Smooth muscle cell (in vitro differentiated cells): ENCODE measurements at regions not wholly inside any gene's neighbourhood (a gene's known extent, or its start where the extent isn't known, plus 50 kb on each side); places are given as distances from the start of the nearest gene placed in this dataset.
A peak's percentile ranks its signal among the peaks of the same experiment; 100 is the strongest.

ENCODE experiments used
- DNase-seq: peaks from one replicate; lab custom pipeline; 2025; ENCODE audit not compliant: unreplicated experiment; lab: John Stamatoyannopoulos, UW
- H2AFZ ChIP-seq: fragments of 200-600 bp; sonication (generic); 2 replicates; pipeline ENCODE4 v1.6.0; 2016; ENCODE audit warnings: antibody characterized with exemption, low read depth, mild to moderate bottlenecking
- H3F3A ChIP-seq: fragments of 200-600 bp; sonication (generic); 2 replicates; pipeline ENCODE4 v1.6.0; 2017; ENCODE audit warnings: antibody characterized with exemption, low read depth
- H3K27ac ChIP-seq: fragments of 200-600 bp; sonication (generic); 2 replicates; pipeline ENCODE4 v1.5.1; 2016; ENCODE audit warnings: low read depth, mild to moderate bottlenecking
- H3K27me3 ChIP-seq: fragments of 200-600 bp; sonication (generic); 2 replicates; pipeline ENCODE4 v1.6.1; 2016; ENCODE audit warnings: low read depth, mild to moderate bottlenecking
- H3K36me3 ChIP-seq: fragments of 200-600 bp; sonication (generic); 2 replicates; pipeline ENCODE4 v1.5.1; 2016; ENCODE audit warnings: low read depth
- H3K4me1 ChIP-seq: fragments of 200-600 bp; sonication (generic); 2 replicates; pipeline ENCODE4 v1.5.1; 2016; ENCODE audit warnings: low read depth
- H3K4me2 ChIP-seq: fragments of 200-600 bp; sonication (generic); 2 replicates; pipeline ENCODE4 v1.6.0; 2016; ENCODE audit warnings: mild to moderate bottlenecking
- H3K4me3 ChIP-seq: fragments of 200-600 bp; sonication (generic); 2 replicates; pipeline ENCODE4 v1.5.1; 2016; ENCODE audit warnings: mild to moderate bottlenecking
- H3K79me2 ChIP-seq: fragments of 200-600 bp; sonication (generic); 2 replicates; pipeline ENCODE4 v1.6.0; 2016; ENCODE audit warnings: low read depth, mild to moderate bottlenecking
- H3K9ac ChIP-seq: fragments of 200-600 bp; sonication (generic); 2 replicates; pipeline ENCODE4 v1.6.0; 2016; ENCODE audit warnings: low read depth
- H3K9me3 ChIP-seq: fragments of 200-600 bp; sonication (generic); replicated peaks from 2 replicates; pipeline ENCODE4 v1.5.1; 2016; ENCODE audit warnings: low read depth
- H4K20me1 ChIP-seq: fragments of 200-600 bp; sonication (generic); 2 replicates; pipeline ENCODE4 v1.6.0; 2016; ENCODE audit warnings: low read depth
- WGBS: methylation state at CpG from one replicate; pipeline ENCODE4 v1.1.7; 2016; ENCODE audit warnings: low lambda C conversion rate; 5-methylcytosine and 5-hydroxymethylcytosine counted together
- TF ChIP-seq, protein P1 (sequence below): fragments of 200-600 bp; sonication (generic); IDR thresholded peaks from 2 replicates; pipeline ENCODE4 v1.5.1; 2017; ENCODE audit warnings: borderline replicate concordance, mild to moderate bottlenecking, antibody characterized with exemption; ENCODE audit not compliant: insufficient read depth, poor library complexity, severe bottlenecking

DNA sequence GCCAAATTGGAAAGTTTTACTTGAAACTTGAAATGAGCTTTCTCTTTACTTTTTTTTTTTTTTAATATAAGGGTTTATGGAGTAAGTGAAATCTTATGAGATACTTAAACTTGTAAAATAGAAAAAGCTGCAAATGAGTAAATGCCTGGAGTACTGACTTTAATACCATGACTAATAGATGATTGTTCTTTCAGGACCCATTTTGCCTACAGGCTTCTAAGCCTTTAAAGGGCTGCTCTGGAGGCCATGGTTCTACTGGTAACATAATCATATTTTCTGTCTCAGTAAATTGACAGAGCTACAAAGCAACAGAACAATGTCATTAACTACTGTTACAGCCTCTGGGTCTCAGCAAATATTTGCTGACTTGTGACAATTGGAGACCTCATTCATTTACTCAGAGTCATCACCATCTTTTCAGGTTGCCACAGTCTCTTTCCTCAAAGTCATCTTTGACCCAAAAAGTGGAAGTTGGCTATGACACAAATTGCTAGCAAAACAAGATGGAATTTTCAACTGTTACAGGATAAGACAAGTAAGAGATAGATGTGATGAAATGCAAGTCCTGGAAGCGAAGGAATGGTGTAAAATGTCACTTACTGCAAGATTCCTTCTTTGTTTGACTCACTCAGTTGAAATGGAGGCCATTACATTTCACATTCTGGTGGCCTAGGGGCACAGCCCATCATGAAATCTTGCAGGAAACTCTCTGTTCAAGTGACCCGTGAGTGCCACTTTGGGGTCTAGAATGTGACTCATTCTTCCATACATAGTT is 132.7 kb downstream of the BTC start:
- Histone ChIP-seq H3K27ac (peak overlapping the region; percentile 90), H3K9ac (no peak overlapping the region), H3K36me3 (no peaks in the 10 kb centered on the region), H3K27me3 (no peaks in the 10 kb centered on the region), H3K4me2 (peak overlapping the region; percentile 6), H2AFZ (peak overlapping the region; percentile 61), H3K79me2 (no peaks in the 10 kb centered on the region), H3K4me3 (no peak overlapping the region), H4K20me1 (no peaks in the 10 kb centered on the region), H3F3A (peaks cover 16% of the 10 kb centered on the region), H3K4me1 (peaks cover 8% of the 10 kb centered on the region), H3K9me3 (no peaks in the 10 kb centered on the region)
- DNase-seq, result no peak
- WGBS, result 68% methylated on average over 2 of the region's 2 CpGs
- TF ChIP-seq, protein P1, sequence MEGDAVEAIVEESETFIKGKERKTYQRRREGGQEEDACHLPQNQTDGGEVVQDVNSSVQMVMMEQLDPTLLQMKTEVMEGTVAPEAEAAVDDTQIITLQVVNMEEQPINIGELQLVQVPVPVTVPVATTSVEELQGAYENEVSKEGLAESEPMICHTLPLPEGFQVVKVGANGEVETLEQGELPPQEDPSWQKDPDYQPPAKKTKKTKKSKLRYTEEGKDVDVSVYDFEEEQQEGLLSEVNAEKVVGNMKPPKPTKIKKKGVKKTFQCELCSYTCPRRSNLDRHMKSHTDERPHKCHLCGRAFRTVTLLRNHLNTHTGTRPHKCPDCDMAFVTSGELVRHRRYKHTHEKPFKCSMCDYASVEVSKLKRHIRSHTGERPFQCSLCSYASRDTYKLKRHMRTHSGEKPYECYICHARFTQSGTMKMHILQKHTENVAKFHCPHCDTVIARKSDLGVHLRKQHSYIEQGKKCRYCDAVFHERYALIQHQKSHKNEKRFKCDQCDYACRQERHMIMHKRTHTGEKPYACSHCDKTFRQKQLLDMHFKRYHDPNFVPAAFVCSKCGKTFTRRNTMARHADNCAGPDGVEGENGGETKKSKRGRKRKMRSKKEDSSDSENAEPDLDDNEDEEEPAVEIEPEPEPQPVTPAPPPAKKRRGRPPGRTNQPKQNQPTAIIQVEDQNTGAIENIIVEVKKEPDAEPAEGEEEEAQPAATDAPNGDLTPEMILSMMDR, result no peak

DNA sequence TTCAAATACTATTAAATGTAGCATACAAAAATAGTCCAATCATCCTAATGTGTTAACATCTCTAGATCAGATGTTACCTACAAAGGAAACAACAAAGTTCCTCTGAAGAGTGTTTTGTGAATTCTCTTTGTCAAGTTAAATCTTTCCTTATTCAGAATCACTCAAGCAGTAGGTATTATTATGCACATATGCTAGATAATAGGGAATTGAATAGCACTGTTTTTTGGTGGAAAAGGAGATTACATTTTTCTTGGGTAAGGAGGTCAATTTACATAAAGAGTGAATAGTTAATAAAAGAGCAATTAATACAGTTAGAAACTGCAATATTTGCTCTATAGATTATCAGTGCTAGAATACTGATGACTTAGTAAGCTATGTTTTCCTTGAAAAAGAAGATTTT is 130.7 kb downstream of the BTC start:
- Histone ChIP-seq H3F3A (peaks cover 23% of the 10 kb centered on the region), H3K27ac (no peak overlapping the region), H3K4me3 (no peak overlapping the region), H3K27me3 (no peaks in the 10 kb centered on the region), H4K20me1 (no peaks in the 10 kb centered on the region), H3K4me2 (no peak overlapping the region), H3K79me2 (no peaks in the 10 kb centered on the region), H2AFZ (no peak overlapping the region), H3K9me3 (no peaks in the 10 kb centered on the region), H3K9ac (no peak overlapping the region), H3K4me1 (peaks cover 17% of the 10 kb centered on the region), H3K36me3 (no peaks in the 10 kb centered on the region)
- TF ChIP-seq, protein P1, result no peak
- DNase-seq, result no peak

DNA sequence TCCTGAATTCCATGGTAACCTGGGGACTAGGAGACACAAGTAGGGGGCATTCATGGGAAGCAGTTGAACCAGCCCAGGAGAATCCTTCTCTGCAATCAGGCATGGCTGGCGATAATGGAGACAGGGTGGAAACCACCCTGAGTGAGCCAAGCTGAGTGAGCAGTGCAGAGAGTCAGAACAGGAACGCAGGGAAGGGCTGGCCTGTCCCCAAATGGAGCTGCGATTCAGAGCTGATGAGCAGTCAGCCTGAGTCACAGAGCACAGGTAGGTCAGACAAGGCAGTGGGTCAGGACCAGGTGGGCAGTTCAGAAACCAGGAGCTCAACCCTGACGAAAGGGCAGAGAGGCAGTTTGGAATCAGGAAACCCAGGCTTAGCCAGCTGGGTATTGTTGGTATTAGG is 129.0 kb downstream of the BTC start:
- H3K4me2 ChIP-seq, result no peak overlapping the region
- H4K20me1 ChIP-seq, result no peaks in the 10 kb centered on the region
- TF ChIP-seq, protein P1, result no peak
- H3K4me3 ChIP-seq, result no peak overlapping the region
- H3K9me3 ChIP-seq, result no peaks in the 10 kb centered on the region
- peaks cover 18% of the 10 kb centered on the region for H3F3A ChIP-seq
- H3K9ac ChIP-seq, result no peak overlapping the region
- H3K79me2 ChIP-seq, result no peaks in the 10 kb centered on the region
- H3K27me3 ChIP-seq, result no peaks in the 10 kb centered on the region
- H3K27ac ChIP-seq, result no peak overlapping the region
- no peak for DNase-seq
- 77% methylated on average over 4 of the region's 4 CpGs for WGBS
- no peaks in the 10 kb centered on the region for H3K36me3 ChIP-seq
- H2AFZ ChIP-seq, result no peak overlapping the region
- H3K4me1 ChIP-seq, result peaks cover 17% of the 10 kb centered on the region

DNA sequence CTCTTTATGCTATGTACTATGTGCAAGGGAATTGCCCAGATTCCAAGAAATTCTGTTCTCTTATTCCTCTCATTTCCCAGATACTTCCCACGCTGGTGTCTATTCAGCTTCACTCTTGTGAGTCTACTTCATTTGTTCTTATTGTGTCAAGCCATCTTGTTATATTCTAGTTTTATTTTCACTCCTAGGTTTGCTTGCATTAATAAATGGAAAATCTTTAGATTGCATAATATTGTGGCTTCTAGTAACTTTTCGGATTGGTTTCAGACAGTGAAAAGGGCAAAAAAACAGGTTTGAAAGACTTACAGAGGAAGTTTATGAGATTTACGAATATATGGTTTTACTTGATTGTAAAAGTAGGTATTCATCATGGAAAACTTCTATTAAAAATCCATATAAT is 128.4 kb downstream of the BTC start:
- Histone ChIP-seq H4K20me1 (no peaks in the 10 kb centered on the region), H3K27me3 (no peaks in the 10 kb centered on the region), H3K27ac (no peak overlapping the region), H3K79me2 (no peaks in the 10 kb centered on the region), H3K4me1 (peaks cover 17% of the 10 kb centered on the region), H3F3A (peaks cover 16% of the 10 kb centered on the region), H3K4me2 (no peak overlapping the region), H3K9ac (no peak overlapping the region), H3K36me3 (no peaks in the 10 kb centered on the region), H3K9me3 (no peaks in the 10 kb centered on the region), H2AFZ (no peak overlapping the region), H3K4me3 (no peak overlapping the region)
- WGBS, result 94% methylated on average over 3 of the region's 3 CpGs
- DNase-seq, result no peak
- TF ChIP-seq, protein P1, result no peak
